H1 (cell line): ENCODE measurements at regions not wholly inside any gene's neighbourhood (a gene's known extent, or its start where the extent isn't known, plus 50 kb on each side); places are given as distances from the start of the nearest gene placed in this dataset.

Experiments
- CHD2 ChIP-seq: IDR thresholded peaks from 2 replicates; pipeline ENCODE4 v1.6.1; 2012; ENCODE audit warnings: low read length, improper control_type of control experiment
- CREB1 ChIP-seq: IDR thresholded peaks from 2 replicates; pipeline ENCODE4 v1.6.1; 2012; ENCODE audit warnings: inconsistent platforms
- CTCF ChIP-seq, 3 experiments: IDR thresholded peaks; 1 replicate in 2 of 3; 2 replicates in 1 of 3; pipeline versions ENCODE4 v1.5.1 to v1.6.1; 2011; ENCODE audit warnings: low read length in 3 of 3, mild to moderate bottlenecking in 3 of 3, inconsistent platforms in 2 of 3, low read depth in 1 of 3, moderate library complexity in 1 of 3; ENCODE audit not compliant: insufficient read depth in 1 of 3; ENCODE audit errors: control extremely low read depth in 1 of 3
- EP300 ChIP-seq, 2 experiments: IDR thresholded peaks; 1 replicate in 1 of 2; 2 replicates in 1 of 2; pipeline ENCODE4 v1.6.1; 2011 to 2012; ENCODE audit warnings: low read depth in 2 of 2, low read length in 2 of 2, mild to moderate bottlenecking in 2 of 2, borderline replicate concordance in 1 of 2, inconsistent platforms in 1 of 2, moderate library complexity in 1 of 2
- JUN ChIP-seq: IDR thresholded peaks from 2 replicates; pipeline ENCODE4 v1.6.1; 2011; ENCODE audit warnings: low read depth, mild to moderate bottlenecking, improper control_type of control experiment, low read length
- POLR2A ChIP-seq, 2 experiments: IDR thresholded peaks; 1 replicate in 1 of 2; 2 replicates in 1 of 2; pipeline ENCODE4 v1.6.1; 2011; ENCODE audit warnings: low read depth in 2 of 2, low read length in 2 of 2, mild to moderate bottlenecking in 2 of 2; ENCODE audit errors: control extremely low read depth in 1 of 2
- RAD21 ChIP-seq, 2 experiments: IDR thresholded peaks in 1 of 2; conservative IDR thresholded peaks in 1 of 2; 2 replicates each; pipeline ENCODE4 v1.6.1; 2011; ENCODE audit warnings: low read depth in 2 of 2, low read length in 2 of 2, improper control_type of control experiment in 1 of 2, inconsistent platforms in 1 of 2, mild to moderate bottlenecking in 1 of 2, moderate library complexity in 1 of 2
- RFX5 ChIP-seq: IDR thresholded peaks from 2 replicates; pipeline ENCODE4 v1.6.1; 2011; ENCODE audit warnings: low read depth, low read length, improper control_type of control experiment, borderline replicate concordance
- RXRA ChIP-seq: IDR thresholded peaks from 2 replicates; pipeline ENCODE4 v1.6.1; 2011; ENCODE audit warnings: low read depth, mild to moderate bottlenecking, low read length, moderate library complexity; ENCODE audit not compliant: insufficient read depth
- SP1 ChIP-seq: IDR thresholded peaks from 2 replicates; pipeline ENCODE4 v1.6.1; 2011; ENCODE audit warnings: low read depth, low read length
- SP2 ChIP-seq: IDR thresholded peaks from 2 replicates; pipeline ENCODE4 v1.6.1; 2012; ENCODE audit warnings: mild to moderate bottlenecking, low read length, inconsistent platforms
- TAF1 ChIP-seq: IDR thresholded peaks from 2 replicates; pipeline ENCODE4 v1.6.1; 2011; ENCODE audit warnings: mild to moderate bottlenecking, low read depth, low read length
- USF2 ChIP-seq: IDR thresholded peaks from 2 replicates; pipeline ENCODE4 v1.6.1; 2011; ENCODE audit warnings: low read length, improper control_type of control experiment
- TF ChIP-seq, protein P1 (sequence below): IDR thresholded peaks from 2 replicates; pipeline ENCODE4 v1.6.1; 2012; ENCODE audit warnings: inconsistent platforms

DNA sequence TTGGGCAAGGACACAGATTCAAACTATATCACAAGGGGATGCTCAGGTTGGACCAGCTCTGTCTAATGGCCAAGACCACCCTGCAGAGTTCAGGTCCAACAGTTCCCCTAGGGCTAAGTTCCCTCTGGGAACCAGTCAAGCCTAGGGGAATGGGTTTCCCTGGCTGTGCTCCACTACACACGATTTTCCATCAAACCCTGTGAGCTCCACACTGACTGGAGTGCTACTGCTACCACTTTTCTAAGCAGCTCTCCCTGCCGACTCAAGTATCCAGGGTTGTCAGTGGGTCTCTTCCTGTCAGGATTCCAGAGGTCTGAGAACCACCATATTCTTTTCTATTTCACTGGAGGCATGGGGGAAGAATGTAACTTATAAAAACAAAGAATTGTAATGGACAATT lies 280.4 kb upstream of the COL3A1 start:
- TF ChIP-seq TAF1 = no peak
- no peak for TF ChIP-seq RFX5
- no peak for TF ChIP-seq USF2
- TF ChIP-seq CTCF (IDR thresholded peaks at IDR 0.05; ENCODE audit: control extremely low read depth in 1 of 3, insufficient read depth in 1 of 3, low read depth in 1 of 3, low read length in 3 of 3) = no peak
- no peak for TF ChIP-seq POLR2A (IDR thresholded peaks at IDR 0.05; ENCODE audit: control extremely low read depth in 1 of 2, low read depth in 2 of 2, low read length in 2 of 2)
- TF ChIP-seq SP2 = no peak
- TF ChIP-seq CHD2 = no peak
- TF ChIP-seq CREB1 = no peak
- no peak for TF ChIP-seq JUN
- TF ChIP-seq RAD21 (IDR thresholded peaks at IDR 0.05 in 1 of 2, conservative IDR thresholded peaks at IDR 0.05 in 1 of 2; ENCODE audit: low read depth in 2 of 2, low read length in 2 of 2) = no peak
- no peak for TF ChIP-seq SP1
- TF ChIP-seq, protein P1, sequence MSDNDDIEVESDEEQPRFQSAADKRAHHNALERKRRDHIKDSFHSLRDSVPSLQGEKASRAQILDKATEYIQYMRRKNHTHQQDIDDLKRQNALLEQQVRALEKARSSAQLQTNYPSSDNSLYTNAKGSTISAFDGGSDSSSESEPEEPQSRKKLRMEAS = no peak
- no peak for TF ChIP-seq RXRA
- no peak for TF ChIP-seq EP300 (IDR thresholded peaks at IDR 0.05; ENCODE audit: borderline replicate concordance in 1 of 2, low read depth in 2 of 2, low read length in 2 of 2)
